NCI-H1092 (cell line): ENCODE measurements at regions not wholly inside any gene's neighbourhood (a gene's known extent, or its start where the extent isn't known, plus 50 kb on each side); places are given as distances from the start of the nearest gene placed in this dataset.
A peak's percentile ranks its signal among the peaks of the same experiment; 100 is the strongest.
"Not testable (repeated sequence)": the region's sequence is repeated elsewhere in the genome, so short reads cannot be mapped to it uniquely, and the experiment has no call there.

ENCODE experiments used
- DNase-seq: peaks from one replicate; lab custom pipeline; 2025; lab: John Stamatoyannopoulos, UW

DNA sequence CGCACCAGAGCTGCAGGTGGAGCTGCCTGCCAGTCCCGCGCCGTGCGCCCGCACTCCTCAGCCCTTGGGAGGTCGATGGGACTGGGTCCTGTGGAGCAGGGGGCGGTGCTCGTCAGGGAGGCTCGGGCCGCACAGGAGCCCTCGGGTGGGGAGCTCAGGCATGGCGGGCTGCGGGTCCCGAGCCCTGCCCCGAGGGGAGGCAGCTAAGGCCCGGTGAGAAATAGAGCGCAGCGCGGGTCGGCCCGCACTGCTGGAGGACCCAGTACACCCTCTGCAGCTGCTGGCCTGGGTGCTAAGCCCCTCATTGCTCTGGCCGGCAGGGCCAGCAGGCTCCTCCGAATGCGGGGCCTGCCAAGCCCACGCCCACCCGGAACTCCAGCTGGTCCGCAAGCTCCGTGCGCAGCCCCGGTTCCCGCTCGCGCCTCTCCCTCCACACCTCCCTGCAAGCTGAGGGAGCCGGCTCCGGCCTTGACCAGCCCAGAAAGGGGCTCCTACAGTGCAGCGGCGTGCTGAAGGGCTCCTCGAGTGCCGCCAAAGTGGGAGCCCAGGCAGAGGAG lies 403.7 kb upstream of the KLHL1 start:
- DNase-seq = not testable (repeated sequence)

DNA sequence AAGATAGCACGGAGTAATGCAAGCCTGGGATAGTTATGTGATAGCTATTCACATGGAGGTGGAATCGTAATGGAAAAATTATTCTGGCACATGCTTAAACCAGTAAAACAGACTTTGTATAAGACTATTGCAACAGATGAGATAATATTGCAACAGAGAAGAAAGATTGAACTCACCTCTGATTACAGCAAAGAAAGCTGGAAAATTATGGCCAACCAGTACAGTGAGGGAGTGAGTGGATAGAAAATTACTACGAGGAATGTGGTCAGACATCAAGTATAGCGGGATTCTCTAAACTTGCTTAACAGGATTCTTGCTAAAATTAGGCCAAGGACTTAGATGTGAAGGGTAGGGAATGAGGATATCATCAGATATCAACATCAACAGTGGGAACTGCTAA lies 397.6 kb upstream of the KLHL1 start:
- DNase-seq = no peak

DNA sequence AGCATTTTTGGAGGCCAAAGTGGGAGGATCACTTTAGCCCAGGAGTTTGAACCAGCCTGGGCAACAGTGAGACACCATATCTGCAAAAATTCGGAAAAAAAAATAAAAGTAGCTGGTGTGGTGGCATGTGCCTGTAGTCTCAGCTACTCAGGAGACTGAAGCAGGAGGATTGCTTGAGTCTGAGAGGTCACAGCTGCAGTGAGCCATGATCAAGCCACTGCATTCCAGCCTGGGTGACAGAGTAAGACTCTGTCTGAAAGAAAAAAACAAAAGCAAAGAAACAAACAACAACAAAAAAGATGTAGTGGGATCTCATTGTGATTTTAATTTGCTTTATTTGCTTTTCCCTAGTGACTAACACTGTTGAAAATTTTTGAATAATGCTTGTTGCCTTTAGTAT lies 394.7 kb upstream of the KLHL1 start:
- no peak for DNase-seq

- DNase-seq = no peak
Measured at GRCh38 chr13:70490320-70490935, 382.2 kb upstream of the KLHL1 start.

GRCh38 chr13:70484931-70485330 lies 376.7 kb upstream of the KLHL1 start:
- no peak for DNase-seq

DNA sequence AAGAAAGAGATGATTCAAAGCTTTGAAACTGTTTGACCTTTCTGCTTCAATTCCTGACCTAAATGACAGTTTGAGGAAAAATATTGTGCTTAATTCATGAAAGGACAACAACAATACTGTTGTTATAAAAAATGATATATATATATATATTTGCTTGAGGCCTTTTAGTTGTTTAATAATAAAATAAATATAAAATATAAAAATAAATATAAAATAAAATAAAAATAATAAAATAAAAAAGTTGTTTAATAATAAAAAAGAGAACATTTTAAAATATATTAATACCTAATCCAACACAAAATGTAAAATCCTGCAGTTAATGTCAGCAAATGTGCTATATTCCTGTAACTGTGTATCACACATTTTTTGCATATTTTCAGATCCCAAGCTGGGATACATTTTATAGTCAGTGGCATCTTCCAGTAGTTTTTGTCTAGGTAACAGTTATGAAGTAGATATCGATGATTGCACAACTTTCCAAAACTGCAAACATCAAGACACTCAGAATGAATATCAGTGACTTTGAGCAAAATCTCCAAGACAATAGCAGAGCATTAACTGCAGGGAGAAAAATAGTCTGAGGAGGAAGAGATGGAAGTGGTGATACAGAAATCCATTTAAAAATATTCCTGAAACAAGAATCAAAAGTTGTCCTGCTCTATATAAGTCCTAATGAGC lies 375.5 kb upstream of the KLHL1 start:
- no peak for DNase-seq

GRCh38 chr13:70473907-70474306 lies 365.7 kb upstream of the KLHL1 start:
- no peak for DNase-seq

- no peak for DNase-seq
Measured at GRCh38 chr13:70469077-70469476, 360.8 kb upstream of the KLHL1 start.

DNA sequence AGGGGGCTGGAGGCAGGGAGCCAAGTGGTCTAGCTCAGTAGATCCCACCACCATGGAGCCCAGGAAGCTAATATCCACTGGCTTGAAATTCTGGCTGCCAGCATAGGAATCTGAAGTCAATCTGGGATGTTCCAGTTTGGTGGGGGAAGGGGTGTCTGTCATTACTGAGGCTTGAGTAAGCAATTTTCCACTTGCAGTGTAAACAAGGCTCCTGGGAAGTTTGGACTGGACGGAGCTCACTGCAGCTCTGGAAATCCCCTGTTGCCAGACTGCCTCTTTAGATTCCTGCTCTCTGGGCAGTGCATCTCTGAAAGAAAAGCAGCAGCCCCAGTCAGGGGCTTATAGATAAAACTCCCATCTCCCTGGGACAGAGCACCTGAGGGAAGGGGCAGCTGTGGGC lies 349.2 kb upstream of the KLHL1 start:
- no peak for DNase-seq

- DNase-seq = no peak
Measured at GRCh38 chr13:70448820-70449219, 340.6 kb upstream of the KLHL1 start.

GRCh38 chr13:70432276-70432805 lies 324.1 kb upstream of the KLHL1 start:
- no peak for DNase-seq

- DNase-seq = no peak
Measured at GRCh38 chr13:70430256-70430655, 322.0 kb upstream of the KLHL1 start.

DNA sequence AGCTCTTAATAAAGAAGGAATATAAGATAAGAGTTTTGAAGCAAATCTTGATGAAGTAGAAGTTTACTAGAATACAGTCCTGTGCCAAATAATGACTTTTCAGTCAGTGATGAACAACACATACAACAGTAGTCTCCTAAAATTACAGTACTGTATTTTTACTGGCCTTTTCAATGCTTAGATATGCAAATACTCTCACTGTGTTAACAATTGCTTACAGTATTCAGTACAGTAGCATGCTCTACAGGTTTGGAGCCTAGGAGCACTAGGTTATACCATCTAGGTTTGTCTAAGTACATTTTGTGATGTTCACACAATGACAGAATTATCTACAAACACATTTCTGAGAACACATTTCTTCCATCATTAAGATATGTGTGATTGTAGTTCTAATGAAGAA lies 316.7 kb upstream of the KLHL1 start:
- no peak for DNase-seq

DNA sequence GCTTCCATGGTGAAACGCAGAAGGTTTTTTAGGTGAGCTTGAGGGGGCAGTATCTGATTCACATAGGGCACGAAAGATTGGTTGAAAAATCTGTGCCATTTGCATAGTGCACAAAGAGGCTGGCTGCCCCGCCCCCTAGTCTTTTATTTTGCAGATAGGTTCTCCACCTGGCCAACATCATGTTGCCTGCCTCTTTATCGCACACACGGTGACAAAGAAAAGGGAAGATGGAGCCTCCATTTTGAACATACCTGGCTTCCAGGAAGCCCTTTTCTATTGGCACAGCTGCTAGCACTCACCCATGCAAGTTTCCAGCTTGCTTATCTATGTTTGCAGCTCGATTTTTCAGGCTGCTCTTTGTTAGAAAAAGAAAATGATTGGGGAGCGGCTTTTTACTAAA lies 316.2 kb upstream of the KLHL1 start:
- peak; percentile 41 for DNase-seq

DNA sequence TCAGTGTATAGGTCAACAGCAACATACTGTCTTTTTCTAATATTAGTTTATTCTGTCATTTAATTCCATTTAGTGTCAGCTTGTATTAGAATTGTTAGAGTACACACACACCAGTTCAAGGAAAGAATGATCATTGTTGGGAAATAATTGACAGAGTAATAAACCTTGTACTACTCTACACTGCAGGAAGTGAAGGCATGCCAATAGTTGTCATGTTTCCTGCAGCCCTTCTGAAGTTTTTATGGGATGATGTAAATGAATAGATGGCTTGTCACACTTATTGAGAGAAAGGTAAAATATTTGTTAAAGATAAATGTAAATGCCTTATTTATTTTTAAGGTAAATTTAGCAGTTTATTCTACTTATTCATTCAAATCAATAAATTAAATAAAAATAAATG lies 306.9 kb upstream of the KLHL1 start:
- DNase-seq = no peak

DNA sequence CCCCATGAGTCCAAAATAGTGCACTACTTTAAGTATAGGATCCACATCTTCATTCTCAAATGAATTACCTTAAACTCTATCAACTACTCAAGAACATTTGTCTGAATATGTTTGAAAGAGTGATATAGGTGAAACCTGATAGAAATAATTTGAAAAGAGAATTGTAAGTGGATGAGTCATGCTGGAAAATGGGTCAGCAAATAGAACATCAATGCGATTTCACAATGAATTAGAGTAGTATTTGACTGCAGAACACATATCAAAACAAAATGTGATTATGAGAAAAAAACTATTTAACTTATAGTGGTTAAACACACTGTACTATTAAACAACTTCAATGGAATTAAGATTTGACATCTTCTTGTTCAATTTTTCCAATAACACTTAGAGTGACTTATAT lies 300.6 kb upstream of the KLHL1 start:
- DNase-seq = no peak

DNA sequence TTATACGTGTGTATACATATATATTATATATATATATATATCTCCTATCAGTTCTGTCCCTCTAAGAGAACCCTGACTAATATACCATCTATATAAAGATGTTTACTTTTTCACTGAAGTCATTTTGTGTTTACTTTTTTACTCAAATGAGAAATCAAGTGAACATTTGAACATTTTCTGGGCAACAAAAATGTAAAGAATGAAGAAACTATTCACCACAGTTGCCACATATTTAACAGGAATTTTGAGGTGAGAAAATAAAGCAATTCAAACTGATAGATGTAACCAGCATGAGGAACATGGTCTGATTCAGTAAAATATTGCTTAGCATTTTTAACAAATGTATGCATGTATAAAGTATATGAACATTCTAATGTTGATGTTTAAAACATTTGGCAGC lies 299.2 kb upstream of the KLHL1 start:
- no peak for DNase-seq

DNA sequence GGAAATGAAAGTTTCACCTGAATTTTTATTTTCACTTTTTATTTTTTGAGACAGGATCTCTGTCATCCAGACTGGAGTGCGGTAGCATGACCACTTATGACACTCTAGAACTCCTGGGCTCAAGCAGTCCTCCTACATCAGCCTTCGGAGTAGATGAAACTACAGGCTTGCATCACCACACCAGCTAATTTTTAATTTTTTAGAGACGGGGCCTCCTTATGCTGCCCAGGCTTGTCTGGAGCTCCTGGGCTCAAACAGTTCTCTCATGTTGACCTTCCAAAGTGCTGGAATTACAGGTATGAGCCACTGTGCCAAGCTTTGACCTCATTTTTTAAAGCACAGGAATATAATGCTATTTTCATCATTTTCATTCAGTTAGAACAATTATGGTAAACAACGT lies 297.0 kb upstream of the KLHL1 start:
- no peak for DNase-seq

- DNase-seq = no peak
Measured at GRCh38 chr13:70394031-70394548, 285.8 kb upstream of the KLHL1 start.

DNA sequence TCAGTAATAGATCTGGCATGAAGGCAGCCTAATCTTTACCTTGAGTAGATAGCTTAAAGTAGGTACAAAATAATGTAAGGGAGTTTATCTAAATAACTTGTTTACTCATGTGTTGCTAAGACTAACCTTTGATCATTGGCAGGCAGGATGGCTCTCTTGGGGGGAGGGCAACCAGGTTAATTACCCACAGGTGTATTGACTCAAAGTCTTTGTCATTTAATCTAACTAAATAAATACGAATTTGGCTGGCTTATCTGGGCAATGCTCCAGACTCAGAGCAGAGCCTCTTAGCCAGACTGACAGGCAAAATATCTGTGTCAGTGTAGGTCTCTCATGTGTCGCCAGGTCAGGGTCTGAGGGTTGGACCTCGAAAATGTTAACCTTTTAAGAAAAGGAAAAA lies 283.4 kb upstream of the KLHL1 start:
- peak; percentile 89 for DNase-seq

DNA sequence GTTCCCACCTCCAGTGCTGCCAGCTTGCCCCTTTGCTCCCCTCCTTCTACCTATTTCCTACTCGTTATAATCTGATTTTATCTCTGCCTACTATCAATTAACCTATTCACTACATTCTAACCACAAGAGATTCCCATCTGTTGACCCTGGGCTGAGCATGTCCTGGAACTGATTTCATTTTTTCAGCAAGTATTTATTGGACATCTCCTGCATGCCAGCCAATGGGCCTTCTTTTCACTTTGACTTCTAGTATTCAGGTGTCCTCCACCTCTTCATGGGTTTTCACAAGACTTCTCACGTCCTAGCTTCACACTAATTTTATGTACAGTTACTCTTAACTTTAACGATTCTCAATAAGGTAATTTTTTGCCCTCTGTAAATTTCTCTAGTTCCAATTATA lies 282.7 kb upstream of the KLHL1 start:
- DNase-seq = no peak

- DNase-seq = no peak
Measured at GRCh38 chr13:70390064-70390463, 281.8 kb upstream of the KLHL1 start.

GRCh38 chr13:70388935-70389334 lies 280.7 kb upstream of the KLHL1 start:
- DNase-seq = no peak
